ENCODE measurements at regions not wholly inside any gene's neighbourhood (a gene's known extent, or its start where the extent isn't known, plus 50 kb on each side); places are given as distances from the start of the nearest gene placed in this dataset.
"Not testable (repeated sequence)": the region's sequence is repeated elsewhere in the genome, so short reads cannot be mapped to it uniquely, and the experiment has no call there.

DNA sequence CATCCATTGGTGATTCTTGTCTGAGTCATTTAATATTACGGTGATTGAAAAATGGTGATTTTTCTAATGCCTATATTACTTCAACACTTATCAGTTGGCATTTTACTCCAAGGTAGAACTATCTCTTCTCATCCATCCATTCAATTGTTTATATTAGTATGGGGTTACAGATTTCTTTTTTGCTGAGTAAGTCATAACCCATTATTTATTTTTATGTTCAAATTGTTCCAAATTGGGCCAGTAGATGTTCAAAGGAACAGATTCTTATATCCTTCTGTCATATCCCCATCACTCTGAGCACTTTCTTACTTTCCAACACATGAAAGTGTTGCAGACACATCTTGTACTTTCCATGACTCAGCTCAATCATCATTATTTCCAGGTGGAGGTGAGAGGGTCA, 466.8 kb upstream of the CAMK1G start:
- DNase-seq (ENCODE audit: low spot score): no peak

DNA sequence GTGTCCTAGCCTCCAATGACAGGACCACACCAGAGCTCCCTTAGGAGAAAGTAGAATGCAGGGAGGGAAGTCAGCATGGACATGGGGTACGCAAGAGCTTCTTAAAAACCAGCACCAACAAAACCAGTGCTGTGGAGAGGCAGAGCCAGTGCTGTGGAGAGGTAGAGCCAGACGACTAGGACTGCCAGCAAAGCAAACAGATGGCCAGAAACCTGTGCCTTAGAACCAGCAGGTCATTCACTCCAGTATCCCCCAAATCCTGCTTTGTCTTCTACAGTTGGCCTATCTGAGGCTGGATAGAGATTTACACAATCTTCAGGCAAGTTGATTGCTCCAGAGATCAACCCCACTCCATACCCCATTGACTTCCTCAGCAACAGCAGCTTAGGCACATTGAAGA, 459.9 kb upstream of the CAMK1G start:
- DNase-seq (ENCODE audit: low spot score): no peak

DNA sequence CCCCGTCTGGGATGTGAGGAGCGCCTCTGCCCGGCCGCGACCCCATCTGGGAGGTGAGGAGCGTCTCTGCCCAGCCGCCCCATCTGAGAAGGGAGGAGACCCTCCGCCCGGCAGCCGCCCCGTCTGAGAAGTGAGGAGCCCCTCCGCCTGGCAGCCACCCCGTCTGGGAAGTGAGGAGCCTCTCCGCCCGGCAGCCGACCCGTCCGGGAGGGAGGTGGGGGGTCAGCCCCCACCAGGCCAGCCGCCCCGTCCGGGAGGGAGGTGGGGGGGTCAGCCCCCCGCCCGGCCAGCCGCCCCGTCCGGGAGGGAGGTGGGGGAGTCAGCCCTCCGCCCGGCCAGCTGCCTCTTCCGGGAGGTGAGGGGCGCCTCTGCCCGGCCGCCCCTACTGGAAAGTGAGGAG, 454.4 kb upstream of the CAMK1G start:
- not testable (repeated sequence) for DNase-seq (ENCODE audit: low spot score)

DNA sequence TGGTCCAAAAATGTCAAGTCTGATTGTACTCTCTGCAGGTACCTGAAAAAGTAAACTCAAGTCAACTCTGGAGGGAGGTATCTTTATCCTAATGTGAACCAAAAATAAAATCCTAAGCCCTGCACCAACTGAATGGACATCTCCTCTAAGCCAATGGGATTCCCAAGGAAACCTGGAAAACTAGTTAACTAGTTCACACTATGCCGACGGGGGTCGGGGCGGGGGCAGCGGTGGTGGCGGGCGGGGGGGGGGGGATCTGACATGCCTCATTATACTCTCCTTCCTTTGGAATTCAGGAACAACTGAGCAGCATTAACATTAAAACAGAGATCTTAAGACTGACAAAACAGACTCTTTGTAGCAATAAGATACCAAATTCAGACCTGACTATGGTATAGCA, 452.6 kb upstream of the CAMK1G start:
- no peak for DNase-seq (ENCODE audit: low spot score)

DNA sequence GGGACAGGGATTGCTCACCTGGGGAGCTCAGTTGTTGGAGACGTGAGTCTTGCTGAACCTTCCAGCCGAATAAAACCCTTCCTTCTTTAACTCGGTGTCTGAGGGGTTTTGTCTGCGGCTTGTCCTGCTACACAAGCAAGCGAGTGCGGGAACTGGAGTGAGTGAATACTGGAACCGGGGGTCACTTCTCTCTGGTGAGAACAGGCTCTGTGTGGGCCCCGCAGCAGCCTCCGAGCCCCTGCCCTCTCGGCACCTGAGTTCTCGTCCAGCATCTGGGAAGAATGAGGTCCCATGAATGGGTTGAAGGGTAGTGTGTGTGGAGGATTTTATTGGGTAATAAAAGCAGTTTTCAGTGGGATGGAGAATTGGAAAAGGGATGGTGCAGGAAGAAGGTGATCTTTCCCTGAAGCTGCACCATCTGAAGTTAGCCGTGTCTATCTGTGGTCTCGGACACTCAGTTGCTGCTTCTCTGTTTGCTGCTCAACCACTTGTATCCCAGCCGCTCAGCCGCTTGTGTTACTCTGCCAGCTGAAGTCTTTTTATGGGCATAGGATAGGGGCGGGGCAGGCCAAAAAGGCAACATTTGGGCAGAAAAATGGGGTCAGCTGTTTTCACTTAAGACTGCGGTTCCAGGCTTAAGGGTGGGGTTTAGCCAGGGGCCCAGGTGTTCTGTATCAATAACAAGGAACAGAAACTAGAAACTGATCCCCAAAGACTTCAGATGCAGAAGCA, 450.6 kb upstream of the CAMK1G start:
- DNase-seq (ENCODE audit: low spot score): no peak

DNA sequence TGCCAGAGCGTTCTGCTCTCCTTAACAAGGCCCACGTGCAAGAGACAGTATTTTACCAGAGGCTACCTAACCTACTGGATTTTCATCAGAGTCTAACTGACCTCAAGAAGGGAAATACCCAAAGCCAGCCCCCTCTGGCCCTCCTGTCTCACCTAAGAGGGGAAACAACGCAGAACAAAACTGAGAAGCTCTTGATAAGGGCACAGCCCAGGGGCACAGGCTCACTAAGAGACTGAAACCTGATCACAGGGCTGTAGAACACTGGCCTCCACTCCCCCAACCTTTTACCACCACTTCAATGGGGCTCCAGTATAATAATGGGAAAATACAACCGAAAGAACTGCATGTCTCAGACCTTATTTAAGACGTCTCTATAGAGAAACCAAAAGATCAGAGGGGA, 449.5 kb upstream of the CAMK1G start:
- DNase-seq (ENCODE audit: low spot score): no peak

DNA sequence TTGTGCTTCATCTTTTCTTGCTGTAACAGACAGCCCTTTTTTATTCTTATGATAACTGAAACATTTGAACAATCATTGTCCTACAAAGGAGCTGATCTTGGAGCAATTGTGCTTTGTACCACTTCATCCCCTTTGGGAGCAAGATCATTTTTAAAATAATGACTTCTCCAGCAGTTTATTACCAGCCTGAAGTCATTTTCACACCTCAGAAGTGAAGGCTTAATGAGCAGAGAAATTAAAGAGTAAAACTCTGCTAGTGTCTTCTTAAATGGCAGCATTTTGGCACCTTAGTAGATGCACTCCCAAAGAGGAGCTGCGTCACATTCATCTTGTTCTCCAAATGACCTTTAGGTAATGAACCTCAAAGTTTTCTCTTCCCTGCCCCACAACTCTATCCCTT, 439.6 kb upstream of the CAMK1G start:
- DNase-seq (ENCODE audit: low spot score): no peak

DNA sequence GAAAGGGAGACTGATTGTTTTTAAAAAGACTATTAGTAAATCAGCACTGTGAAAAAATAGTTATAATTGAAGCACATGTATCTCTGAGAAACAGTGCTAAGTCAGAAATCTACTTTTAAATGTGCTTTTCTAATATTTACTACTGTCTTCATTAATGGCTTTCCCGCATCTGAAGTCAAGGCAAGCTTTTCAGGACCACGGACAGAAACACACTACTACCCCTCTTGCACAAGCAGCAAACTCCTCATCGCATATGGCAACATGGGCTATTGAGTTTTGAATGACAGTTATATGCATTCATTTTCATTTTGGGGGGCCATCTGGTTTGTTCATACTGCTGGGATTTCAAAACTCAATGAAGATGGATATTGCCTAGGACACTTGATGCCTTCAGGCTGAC, 433.4 kb upstream of the CAMK1G start:
- DNase-seq (ENCODE audit: low spot score): no peak

DNA sequence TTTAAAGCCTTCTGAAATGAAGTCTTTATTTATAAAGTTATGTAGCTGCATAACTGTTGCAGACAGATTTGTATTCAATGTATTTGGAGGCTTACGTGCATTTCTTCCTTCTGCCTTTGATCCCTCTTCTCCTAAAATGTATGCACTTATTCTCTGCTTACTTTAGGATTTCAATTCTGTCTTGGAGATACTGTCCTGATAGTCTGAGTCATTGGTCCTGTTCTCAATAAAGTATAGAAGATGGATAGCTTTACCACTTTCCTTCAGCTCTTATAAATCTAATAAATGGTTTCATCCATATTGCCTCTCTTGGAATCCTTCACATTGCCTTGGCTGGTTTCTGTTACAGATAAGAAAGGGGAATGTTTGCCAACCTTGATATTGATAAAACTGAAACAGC, 430.1 kb upstream of the CAMK1G start:
- no peak for DNase-seq (ENCODE audit: low spot score)

- DNase-seq (ENCODE audit: low spot score): no peak
Observed at GRCh38 chr1:209154912-209155311, 428.6 kb upstream of the CAMK1G start.

- no peak for DNase-seq (ENCODE audit: low spot score)
Observed at GRCh38 chr1:209155546-209155945, 428.0 kb upstream of the CAMK1G start.

DNA sequence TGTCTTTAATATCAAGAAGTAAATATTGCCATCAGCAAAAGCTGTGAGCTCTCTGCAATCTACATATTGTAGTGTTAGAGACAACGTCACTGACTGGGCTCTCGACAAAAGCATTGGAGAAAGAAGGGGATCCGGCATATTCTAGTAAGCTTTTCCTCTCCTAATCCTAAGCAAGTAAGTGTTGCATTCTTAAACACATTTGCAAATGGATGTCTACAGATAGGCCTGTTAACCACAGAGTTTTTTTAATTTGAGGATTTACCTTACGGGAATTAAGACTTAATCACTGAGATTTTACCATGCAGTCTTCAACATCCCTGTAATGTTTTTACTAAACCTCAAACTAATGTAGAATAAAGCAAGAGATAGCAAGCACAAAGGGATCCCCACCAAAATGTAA, 426.5 kb upstream of the CAMK1G start:
- no peak for DNase-seq (ENCODE audit: low spot score)

- DNase-seq (ENCODE audit: low spot score): no peak
Observed at GRCh38 chr1:209157546-209158249, 425.8 kb upstream of the CAMK1G start.

- DNase-seq (ENCODE audit: low spot score): no peak
Observed at GRCh38 chr1:209158851-209159250, 424.7 kb upstream of the CAMK1G start.

DNA sequence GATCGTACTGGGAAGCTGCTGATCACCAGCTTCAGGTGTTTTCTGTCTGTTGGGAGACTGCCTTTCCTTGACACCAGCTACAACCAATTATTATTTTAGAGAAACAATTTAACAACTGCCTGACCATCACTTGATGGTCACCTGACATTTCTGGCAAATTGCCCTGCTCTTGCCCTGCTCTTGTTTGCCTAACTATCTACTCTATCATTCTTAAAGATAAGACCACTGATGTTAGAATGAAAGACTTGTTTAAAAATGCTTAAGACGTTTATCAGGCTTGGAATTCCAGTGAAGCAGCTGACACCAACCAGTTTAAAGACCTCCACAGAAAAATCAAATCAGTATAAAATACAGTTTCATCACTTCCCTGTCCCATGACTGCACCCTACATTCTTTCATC, 423.3 kb upstream of the CAMK1G start:
- no peak for DNase-seq (ENCODE audit: low spot score)

GRCh38 chr1:209162651-209163050, 420.9 kb upstream of the CAMK1G start:
- DNase-seq (ENCODE audit: low spot score): no peak

DNA sequence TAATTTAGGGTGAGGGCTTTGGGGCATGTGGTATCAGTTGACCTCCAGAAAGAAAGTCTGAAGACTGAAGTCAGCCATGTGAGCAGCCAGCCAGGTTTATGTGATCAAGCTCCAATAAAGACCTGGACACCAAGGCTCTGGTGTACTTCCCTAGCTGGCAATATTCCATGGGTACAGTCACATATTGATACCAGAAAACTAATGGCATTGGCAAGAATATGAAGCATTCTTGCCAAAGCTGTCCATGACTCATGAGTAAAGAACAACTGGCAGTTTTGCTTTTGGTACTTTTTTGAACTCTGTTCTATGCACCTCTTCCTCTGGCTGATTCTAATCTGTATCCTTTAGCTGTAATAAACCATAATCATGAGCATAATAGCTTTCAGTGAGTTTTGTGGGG, 415.3 kb upstream of the CAMK1G start:
- no peak for DNase-seq (ENCODE audit: low spot score)

DNA sequence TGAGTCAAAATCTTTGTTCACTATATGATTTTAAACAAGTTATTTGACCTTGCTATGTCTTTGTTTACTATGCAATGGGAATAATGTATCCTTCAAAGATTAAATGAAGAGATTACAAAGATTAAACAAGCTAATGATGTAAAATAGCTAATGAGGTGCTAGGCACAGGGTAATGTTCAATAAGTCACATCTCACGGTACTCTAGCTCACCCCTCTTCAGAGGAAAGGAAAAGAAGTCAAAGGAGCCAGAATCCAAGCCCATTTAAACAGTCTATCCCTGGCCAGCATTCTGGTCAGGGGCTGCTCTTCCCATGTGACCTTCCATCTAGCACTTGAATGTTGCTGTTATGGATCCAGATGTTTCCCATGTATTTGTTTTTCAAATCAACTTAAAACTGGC, 412.4 kb upstream of the CAMK1G start:
- DNase-seq (ENCODE audit: low spot score): no peak

- DNase-seq (ENCODE audit: low spot score): no peak
Observed at GRCh38 chr1:209172286-209172685, 411.2 kb upstream of the CAMK1G start.

DNA sequence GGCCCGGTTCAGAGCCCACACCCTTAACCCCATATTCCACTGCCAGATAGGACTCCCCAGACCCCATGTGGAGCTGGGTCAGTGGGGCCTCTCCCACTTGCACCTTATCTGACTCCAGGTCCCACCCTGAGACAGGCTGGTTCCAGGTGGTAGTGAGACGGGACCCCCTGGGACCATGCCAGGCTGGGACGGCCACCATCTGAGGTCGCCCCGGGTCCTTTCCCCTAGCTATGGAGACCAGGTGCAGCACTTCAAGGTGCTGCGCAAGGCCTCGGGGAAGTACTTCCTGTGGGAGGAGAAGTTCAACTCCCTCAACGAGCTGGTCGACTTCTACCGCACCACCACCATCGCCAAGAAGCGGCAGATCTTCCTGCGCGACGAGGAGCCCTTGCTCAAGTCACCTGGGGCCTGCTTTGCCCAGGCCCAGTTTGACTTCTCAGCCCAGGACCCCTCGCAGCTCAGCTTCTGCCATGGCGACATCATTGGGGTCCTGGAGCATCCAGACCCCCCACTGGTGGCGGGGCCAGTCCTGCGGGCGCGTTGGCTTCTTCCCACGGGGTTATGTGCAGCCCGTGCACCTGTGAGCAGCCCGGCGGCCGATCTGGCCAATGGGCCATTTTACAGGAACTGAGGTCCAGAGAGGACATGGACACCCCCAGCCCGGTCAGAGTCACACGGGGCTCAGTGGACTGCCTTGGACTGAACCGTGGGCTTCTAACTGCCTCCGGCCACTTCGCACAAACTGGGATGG, 410.5 kb upstream of the CAMK1G start:
- not testable (repeated sequence) for DNase-seq (ENCODE audit: low spot score)

DNA sequence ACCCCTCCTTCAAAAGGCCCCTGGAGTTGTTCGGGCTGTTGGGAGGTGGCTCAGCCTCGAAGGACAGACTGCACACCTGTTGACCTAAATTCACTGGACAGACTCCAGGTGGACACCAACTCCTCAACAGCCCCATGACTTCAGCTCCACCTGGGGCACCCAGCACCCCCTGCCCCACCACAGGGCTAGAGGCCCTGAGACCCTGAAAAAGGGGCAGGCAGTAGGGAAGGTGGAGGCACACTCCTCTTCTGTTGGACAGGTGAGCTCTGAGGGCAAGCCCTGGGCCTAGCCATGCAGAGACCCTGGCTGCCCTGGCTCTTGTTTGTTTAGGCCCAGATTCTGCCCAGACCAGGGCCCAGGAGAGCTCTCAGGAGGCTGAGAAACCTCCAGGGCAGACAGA, 409.7 kb upstream of the CAMK1G start:
- DNase-seq (ENCODE audit: low spot score): not testable (repeated sequence)

GRCh38 chr1:209176866-209177430, 406.6 kb upstream of the CAMK1G start:
- no peak for DNase-seq (ENCODE audit: low spot score)

DNA sequence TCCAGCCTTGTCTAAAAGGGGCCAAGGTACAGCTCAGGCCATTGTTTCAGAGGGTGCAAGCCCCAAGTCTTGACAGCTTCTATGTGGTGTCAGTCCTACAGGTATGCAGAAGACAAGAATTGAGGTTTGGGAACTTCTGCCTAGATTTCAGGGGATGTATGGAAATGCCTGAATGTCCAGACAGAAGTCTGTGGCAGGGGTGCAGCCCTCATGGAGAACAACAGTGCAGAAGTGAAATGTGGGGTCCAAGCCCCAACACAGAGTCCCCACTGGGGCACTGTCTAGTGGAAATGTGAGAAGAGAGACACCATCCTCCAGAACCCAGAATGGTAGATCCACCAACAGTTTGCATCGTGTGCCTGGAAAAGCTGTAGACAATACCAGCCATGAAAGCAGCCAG, 400.3 kb upstream of the CAMK1G start:
- DNase-seq (ENCODE audit: low spot score): no peak

Data from germinal center (tissue), 1 donor.